Myocyte (in vitro differentiated cells): ENCODE measurements at regions not wholly inside any gene's neighbourhood (a gene's known extent, or its start where the extent isn't known, plus 50 kb on each side); places are given as distances from the start of the nearest gene placed in this dataset.
A peak's percentile ranks its signal among the peaks of the same experiment; 100 is the strongest.
"Not testable (repeated sequence)": the region's sequence is repeated elsewhere in the genome, so short reads cannot be mapped to it uniquely, and the experiment has no call there.

Experiments used
- DNase-seq: peaks from one replicate; pipeline ENCODE4 v3.0.0-alpha.2; 2012; ENCODE audit warnings: low read depth

GRCh38 chr5:154626876-154627557 lies 128.2 kb upstream of the LARP1 start:
- no peak for DNase-seq

- DNase-seq, result no peak
Measured at GRCh38 chr5:154625031-154625430, 130.1 kb upstream of the LARP1 start.

GRCh38 chr5:154624341-154624740 lies 130.8 kb upstream of the LARP1 start:
- no peak for DNase-seq

DNA sequence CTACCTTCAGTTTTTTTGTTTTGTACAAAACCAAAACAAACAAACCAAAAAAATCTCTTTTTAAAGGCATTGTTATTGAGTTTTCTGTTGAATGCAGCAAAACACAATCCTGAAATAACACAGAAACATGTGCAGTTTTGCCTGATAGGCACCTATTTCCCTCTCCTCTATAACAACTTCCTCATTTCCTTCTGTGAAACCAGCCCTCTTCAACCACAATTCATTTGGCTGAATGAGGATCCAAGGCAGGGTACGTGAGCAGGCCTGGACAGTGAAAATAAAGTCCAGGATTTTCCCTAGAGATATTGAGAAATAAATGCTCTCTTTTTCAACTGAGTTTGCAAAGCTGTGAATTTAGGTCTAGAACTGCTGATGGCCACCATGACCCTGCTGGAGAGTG lies 134.8 kb upstream of the LARP1 start:
- DNase-seq, result no peak

DNA sequence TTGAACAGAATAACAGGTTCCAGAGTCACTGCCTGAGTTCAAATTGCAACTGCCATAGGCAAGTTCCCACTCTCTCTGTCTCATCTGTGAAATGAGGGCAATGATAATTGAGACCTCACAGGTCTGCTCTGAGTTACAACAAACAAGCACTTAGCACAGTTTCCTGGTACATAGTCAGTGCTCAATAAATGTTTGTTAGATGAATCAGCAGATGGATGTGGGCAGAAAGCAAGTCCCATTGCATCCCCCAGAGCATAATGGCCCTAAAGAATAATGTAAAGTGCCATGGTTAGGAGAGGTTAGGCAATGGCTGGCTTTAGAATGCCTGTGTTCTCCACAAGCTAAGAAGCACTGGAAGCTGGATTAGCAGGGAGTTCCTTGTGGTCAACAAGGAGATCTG lies 136.5 kb upstream of the LARP1 start:
- DNase-seq, result no peak

DNA sequence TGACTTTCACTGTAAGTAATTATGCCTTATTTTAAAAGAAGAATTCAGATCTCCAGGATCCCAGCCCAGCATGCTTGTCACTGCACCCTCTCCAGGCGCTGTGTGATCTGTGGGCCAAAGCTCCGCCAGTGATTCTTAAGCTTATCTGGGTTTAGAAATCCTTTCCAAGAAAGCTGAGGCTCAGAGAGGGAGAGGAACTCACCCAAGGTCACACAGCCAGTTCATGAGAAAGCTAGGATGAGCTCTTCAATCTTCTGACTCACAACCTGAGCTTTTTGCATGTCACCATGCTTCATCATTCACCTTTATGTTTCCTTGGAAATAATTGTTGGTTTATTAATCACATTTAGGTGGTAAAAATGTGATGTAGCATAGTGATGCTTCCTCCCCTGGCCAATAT lies 136.6 kb upstream of the HAND1 start:
- DNase-seq, result no peak

GRCh38 chr5:154614125-154614524 lies 136.1 kb upstream of the HAND1 start:
- no peak for DNase-seq

GRCh38 chr5:154612666-154613065 lies 134.6 kb upstream of the HAND1 start:
- no peak for DNase-seq

DNA sequence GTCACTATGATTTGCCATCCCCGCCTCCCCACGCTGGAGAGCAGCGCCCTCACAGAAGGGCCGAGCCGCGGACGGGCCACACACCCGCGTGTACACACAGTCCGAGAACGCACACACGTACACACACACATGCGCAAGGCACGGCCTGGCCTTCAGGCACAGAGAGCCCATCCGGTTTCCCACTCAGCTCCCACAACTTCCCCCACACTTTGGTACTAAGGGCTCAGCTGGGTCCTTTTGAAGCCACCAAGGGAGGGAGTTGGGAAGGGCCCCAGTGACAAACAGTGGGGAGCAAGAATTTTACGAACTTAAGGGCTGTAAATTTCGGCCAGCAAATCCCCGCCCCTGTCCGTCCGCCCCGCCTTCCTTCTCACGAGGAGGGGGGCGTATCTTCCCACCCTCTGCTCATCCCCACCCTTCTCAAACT lies 133.3 kb upstream of the HAND1 start:
- peak; percentile 9 for DNase-seq

- peak; percentile 72 for DNase-seq
Measured at GRCh38 chr5:154610321-154611154, 132.5 kb upstream of the HAND1 start.

DNA sequence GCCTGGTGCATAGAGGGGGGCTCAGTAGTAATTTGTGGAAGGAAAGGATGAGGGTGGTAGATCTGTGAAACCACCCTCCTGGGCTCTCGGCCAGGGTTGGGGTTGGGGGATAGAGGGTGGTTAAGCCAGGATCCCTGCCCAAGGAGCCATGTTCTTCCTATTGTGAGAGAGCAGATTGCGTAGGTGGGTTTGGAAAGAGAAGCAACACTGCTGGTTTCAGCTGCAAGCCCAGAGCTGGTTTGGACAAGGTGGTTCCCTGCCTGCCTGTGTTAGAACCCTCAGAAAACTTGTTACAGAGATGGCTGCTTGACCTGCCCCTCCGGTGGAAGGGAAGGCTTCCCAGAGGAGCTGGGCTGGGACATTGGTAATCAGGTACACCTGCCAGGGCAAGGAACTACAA lies 131.2 kb upstream of the HAND1 start:
- DNase-seq, result no peak

GRCh38 chr5:154608531-154609011 lies 130.5 kb upstream of the HAND1 start:
- no peak for DNase-seq

DNA sequence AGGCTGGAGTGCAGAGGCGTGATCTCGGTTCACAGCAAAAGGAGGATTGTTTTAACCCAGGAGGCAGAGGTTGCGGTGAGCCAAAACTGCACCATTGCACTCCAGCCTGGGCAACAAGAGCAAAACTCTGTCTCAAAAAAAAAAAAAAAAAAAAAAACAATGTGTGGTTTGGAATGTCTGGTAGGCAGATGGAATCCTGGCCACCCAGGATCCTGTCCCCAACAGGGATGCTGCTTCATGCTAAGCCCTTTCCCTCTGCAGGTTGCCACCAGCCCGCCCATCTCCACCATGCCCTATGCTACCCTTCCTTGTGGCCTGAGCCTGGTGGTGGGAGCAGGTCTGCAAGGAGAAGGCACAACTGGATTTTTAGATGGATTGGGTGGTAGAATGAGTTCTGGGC lies 129.7 kb upstream of the HAND1 start:
- no peak for DNase-seq

- DNase-seq, result no peak
Measured at GRCh38 chr5:154606246-154606645, 128.2 kb upstream of the HAND1 start.

DNA sequence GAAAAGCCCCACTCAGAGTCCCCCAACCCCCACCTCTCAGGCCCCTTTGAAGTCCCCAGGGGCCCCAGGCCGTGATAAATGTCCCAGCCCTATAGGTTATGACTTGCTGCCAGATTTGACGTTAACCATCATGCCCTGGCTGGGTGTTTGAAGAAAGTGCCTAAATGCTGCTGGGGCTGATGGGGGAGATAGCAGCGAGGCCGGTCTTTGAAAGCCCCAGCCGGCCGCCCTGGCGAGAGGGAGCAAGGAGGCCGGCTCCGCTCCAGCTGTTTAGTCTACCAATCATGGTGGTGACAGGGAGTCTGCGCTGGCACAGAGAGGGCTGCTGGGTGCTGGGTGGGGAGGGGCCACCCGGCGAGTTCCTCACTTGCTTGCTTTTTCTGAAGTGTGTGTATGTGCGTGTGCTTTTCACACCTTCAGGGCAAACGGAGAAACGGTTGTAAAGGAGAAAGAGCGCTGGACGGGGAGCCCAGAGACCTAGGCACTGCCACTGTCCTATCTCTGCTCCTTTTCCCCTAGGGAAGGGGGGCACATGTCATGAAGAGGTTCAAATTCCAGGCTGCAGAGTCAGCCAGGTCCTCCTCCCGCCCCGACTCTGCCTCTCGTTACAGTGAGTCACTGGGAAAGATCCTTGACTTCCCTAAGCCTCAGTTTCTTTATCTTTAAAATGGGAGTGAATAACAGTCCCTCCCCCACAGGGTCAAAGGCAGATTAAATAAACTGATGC lies 126.1 kb upstream of the HAND1 start:
- peak; percentile 43 for DNase-seq

GRCh38 chr5:154603485-154603884 lies 125.5 kb upstream of the HAND1 start:
- DNase-seq, result no peak

DNA sequence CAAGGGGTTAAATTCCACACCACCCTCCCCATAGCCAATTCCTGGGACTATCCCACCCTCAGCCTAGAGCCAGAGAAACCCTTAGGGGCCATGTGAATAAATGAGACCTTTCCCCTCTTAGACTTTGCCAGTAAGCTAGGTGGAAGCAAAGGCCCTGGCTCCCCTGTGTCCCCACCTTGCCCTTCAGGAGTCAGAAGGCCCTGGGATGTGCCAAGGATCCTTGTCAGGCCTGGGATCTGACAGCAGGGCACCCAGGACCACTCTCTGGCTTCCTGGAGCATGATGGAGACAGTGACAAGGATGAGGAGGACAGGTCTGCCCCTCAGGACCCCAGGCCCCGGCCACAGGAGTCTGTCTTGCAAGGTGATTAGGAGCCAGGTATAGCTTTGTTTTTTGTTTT lies 125.0 kb upstream of the HAND1 start:
- no peak for DNase-seq

DNA sequence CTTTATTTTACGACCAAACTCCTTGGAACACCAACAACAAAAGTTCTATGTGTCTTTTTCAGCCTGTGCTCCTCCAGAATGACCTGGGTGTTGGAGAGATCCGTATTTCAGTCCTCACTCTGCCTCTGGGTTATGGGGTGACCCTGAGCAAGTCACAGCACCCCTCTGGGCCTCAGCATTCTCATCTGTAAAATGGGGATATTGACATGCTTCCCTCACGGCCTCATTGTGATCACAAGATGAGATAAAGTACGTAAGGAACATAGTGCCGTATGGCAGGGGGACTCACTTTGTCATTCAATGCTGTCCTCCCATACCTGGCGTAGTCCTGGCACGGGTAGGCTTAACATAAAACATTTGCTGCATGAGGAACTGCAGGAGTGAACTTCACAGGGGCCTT lies 123.0 kb upstream of the HAND1 start:
- DNase-seq, result no peak

- DNase-seq, result no peak
Measured at GRCh38 chr5:154598021-154598420, 120.0 kb upstream of the HAND1 start.

GRCh38 chr5:154596844-154597243 lies 118.8 kb upstream of the HAND1 start:
- DNase-seq, result not testable (repeated sequence)

DNA sequence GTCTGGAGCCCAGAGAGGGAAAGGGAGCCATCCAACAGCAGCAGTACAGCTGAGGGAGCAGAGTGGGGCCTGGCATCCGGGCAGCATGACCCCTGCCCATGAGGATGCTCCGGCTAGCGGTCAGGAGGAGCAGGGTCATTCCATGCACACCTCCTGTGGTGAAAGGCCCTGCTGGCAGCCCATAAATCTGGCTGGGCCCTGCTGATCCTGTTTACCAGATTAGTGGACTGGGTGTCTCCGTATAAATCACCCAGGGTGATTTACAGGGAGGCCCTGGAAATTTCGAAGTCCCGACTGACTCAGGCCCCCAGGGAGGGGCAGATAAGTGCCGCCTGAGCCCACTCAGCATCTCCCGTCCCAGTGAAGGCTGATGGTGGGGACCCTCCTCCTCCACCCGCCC lies 117.6 kb upstream of the HAND1 start:
- no peak for DNase-seq

GRCh38 chr5:154593796-154594195 lies 115.8 kb upstream of the HAND1 start:
- peak; percentile 22 for DNase-seq
